Activated CD8-positive, alpha-beta memory T cell treated with anti-CD3 and anti-CD28 coated beads, Interleukin-2, amount 50 U/mL, for 48 hours (primary cell): ENCODE measurements at regions not wholly inside any gene's neighbourhood (a gene's known extent, or its start where the extent isn't known, plus 50 kb on each side); places are given as distances from the start of the nearest gene placed in this dataset.
"Not testable (repeated sequence)": the region's sequence is repeated elsewhere in the genome, so short reads cannot be mapped to it uniquely, and the experiment has no call there.

ENCODE experiments used
- DNase-seq: peaks from one replicate; pipeline ENCODE4 v3.0.0-alpha.2; 2020

- DNase-seq, result no peak
These were observed 129.7 kb upstream of the BTN3A2 start for GRCh38 chr6:26235302-26235670.

- DNase-seq, result not testable (repeated sequence)
These were observed 125.6 kb upstream of the BTN3A2 start for GRCh38 chr6:26239415-26239814.

DNA sequence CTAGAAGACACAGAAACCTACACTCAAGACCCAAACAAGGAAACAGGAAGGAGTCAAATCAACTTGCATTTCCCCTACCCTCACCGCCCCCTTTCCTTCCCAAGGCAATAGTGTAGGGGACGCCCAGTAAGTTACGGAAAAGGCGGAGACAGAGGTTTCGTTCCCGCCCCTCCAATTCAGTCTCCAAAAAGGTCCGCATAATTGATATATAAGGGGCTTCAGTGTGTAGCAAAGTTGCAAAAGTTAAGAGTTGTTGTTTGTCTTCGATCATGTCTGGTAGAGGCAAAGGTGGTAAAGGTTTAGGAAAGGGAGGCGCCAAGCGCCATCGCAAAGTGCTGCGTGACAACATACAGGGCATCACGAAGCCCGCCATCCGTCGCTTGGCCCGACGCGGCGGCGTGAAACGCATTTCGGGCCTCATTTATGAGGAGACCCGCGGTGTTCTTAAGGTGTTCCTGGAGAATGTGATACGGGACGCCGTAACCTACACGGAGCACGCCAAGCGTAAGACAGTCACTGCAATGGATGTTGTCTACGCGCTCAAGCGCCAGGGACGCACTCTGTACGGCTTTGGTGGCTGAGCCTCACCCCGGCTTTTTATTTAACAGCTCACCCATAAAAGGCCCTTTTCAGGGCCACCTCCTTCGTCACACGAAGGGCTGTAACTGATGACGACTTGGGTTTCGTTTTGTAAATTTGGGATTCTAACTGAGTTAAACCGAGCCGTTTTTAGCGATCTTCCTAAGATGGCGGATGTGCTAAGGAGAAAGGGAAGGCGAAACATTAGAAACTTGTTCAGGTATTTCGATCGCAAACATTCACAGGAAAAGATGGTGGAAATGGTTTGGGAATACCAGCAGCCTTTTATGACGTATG lies 124.6 kb upstream of the BTN3A2 start:
- peak; percentile 88 for DNase-seq

DNA sequence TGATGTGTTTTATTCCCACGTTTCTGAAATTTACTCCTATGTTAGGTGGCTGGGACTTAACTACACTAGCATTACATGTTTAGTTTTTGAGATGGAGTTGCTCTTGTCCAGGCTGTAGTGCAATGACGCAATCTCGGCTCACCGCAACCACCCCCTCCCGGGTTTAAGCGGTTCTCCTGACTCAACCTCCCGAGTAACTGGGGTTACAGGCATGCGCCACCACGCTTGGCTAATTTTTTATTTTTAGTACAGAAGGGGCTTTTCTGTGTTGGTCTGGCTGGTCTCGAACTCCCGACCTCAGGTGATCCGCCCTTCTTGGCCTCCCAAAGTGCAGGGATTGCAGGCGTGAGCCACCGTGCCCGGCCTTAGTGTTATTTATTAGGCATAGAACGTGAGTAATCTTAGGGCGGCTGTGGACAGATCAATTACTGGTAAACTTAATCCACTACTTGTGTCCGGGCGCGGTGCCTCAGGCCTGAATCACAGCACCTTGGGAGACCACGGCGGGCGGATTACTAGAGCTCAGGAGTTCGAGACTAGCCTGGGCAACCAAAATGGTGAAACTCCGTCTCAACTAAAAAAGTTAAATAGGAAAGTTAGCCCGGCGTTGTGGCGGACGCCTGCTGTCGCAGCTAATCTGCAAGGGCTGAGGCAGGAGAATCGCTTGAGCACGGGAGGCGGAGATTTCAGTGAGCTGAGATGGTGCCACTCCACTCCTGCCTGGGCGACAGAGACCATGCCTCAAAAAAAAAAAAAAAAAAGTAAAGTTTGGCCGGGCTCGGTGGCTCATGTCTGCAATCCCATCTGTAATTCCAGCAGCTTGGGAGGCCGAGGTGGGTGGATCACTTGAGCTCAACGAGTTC lies 123.7 kb upstream of the BTN3A2 start:
- peak; percentile 84 for DNase-seq

GRCh38 chr6:26243132-26243531 lies 121.9 kb upstream of the BTN3A2 start:
- no peak for DNase-seq

DNA sequence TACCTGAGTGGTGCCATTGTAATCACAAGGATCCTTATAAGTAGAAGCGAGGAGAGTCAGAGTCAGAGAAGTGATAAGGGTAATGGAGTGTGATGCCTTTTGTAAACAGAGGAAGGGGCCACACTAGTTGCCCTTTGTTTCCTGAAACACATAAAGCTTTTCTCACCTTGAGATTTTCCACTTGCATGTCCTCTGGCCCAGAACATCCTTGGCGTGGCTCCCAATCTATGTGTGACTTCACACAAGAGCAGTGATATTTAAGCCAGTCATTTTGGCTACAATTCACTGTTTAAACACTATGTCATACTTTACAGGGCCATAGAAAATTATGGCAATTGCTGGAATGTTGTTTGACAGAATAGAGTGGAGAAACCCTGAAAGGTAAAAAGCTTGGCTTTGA lies 121.2 kb upstream of the BTN3A2 start:
- DNase-seq, result no peak

DNA sequence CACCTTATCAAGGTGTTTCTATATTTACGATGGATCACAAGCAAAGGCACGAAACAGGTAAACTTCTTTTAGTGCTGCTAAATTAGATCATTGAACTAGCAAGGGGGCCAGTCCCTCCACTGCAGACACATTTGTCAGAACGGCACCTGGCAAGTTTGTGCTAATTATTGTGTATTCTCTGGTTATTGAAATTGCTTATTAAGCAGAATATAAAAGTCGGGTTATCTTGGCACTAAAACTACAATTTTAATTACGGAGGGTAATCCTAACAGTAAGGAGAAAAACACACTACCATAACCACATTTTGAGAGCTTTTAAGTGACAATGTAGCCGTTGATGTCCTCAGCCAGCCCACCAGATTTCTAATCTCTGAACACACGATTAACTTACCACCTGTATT lies 118.9 kb upstream of the BTN3A2 start:
- DNase-seq, result no peak

DNA sequence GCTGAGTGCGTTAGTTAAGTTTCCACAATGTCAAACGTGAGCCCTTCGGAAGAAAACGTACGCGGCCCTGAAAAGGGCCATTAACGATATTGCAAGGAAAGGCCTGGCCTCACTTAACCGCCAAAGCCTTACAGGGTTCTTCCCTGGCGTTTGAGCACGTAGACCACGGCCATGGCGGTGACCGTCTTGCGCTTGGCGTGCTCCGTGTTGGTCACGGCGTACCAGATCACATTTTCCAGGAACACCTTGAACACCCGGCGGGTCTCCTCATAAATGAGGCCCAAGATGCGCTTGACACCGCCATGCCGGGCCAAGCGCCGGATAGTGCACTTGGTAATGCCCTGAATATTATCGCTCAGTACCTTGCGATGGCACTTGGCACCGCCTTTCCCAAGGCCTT lies 118.4 kb upstream of the BTN3A2 start:
- DNase-seq, result no peak

GRCh38 chr6:26249707-26249956 lies 115.4 kb upstream of the BTN3A2 start:
- no peak for DNase-seq

DNA sequence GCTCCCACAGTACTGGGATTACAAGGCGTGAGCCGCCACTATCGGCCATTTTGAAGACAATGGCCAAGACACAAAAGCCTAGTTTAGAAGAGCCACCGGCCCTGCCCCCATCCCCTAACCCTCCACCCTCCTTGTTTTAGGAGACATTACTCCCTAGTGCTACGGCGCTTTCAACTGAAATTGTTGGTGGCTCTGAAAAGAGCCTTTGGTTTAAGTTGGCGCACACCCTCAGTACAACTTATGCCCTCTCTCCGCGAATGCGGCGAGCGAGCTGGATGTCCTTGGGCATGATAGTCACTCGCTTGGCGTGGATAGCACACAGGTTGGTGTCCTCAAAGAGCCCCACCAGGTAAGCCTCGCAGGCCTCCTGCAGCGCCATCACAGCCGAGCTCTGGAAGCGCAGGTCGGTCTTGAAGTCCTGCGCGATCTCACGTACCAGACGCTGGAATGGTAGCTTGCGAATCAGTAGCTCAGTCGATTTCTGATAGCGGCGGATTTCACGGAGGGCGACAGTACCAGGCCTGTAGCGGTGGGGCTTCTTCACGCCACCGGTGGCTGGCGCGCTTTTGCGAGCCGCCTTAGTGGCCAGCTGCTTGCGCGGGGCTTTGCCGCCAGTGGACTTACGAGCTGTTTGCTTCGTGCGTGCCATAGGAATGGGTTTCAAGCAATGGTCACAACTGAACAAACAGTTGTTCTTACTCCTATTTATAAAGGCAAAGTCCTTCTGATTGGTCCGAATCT lies 114.9 kb upstream of the BTN3A2 start:
- peak; percentile 87 for DNase-seq

DNA sequence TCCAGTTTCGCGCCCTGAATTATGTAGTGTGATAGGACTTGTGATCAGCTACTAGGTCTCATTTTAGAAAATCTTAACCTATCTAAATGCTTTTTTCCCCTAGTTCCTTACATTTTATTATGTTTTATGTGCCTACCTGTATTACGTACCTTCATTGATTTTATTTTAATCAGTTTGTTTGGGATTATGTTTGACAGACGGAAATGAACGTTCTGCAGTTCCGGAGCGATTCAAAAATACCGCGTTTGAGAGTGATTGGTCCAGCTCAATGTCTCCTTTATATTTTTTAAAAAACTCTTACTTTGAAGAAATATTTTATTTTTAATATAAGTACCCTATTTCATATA lies 114.3 kb upstream of the BTN3A2 start:
- DNase-seq, result no peak

DNA sequence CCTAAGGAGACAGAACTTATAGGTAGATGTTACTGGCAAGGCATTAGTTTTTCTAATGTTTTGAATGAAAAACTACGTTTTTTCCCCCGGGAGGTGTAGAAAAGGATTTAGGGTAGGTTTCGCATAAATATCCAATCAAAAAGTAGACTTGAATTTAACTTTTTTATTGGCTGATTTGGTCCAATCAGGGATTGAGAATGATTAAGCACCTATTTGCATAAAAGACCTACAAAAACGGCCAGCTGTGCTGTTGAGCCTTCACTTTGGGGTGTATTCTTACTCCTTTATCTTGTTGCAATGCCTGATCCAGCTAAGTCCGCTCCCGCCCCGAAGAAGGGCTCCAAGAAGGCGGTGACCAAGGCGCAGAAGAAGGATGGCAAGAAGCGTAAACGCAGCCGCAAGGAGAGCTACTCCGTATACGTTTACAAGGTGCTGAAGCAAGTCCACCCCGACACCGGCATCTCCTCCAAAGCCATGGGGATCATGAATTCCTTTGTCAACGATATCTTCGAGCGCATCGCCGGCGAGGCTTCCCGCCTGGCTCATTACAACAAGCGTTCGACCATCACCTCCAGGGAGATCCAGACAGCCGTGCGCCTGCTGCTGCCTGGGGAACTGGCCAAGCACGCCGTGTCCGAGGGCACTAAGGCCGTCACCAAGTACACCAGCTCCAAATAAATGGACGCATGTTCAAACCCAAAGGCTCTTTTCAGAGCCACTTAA lies 113.5 kb upstream of the BTN3A2 start:
- peak; percentile 84 for DNase-seq

DNA sequence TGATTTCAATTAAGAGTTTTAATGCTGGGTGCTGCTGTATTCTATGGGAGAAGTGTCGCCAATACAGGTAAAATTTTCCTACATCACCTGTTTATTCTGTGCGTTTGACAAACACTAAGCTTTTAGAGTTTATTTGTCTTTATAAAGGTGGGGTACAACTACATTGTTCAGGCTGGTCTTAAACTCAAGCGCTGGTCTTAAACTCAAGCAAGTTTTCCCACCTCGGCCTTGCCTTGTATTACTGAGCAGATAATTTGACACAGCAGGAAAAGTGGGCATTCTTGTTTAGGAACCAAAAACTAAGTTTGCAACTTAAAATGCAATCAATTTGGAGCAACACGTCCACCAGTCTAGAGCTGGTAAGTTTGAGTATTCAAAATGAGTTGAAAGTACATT lies 112.9 kb upstream of the BTN3A2 start:
- DNase-seq, result no peak

DNA sequence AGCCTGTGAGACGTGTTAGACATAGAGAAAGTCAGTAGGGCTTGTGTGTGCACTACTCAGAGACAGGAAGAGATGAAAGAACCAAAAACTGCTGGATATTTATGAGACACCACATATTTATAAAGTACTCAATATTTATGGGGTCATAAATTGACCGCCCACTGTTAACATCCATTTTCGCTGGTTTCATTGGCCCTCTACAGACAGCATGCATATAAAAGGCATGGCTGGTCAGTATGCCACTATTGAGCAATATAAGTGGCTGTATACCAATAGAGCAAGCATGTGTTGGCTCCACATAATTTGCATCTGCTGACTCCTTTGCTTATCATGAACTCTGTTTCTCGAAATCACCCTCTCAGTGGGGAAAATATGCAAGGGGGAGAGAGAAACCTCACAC lies 110.3 kb upstream of the BTN3A2 start:
- no peak for DNase-seq

DNA sequence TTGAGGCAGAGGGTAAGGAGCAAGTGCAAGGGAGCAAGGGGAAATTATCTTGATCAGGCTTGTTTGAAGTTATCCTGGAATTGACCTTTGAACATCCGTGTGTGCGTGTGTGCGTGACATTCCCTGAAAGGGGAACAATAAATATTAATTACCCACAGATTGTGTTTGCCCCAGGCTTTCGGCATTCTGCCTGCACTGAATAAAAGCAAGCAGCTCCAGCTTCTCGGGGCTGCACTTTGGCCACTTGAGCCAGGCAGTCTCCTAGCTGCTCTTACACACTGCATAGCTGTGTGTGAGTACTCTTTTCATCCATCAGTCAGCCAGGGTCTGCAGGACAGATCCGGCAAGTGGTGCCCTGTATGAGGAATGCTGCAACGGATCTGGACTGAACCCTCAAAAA lies 107.7 kb upstream of the BTN3A2 start:
- no peak for DNase-seq

DNA sequence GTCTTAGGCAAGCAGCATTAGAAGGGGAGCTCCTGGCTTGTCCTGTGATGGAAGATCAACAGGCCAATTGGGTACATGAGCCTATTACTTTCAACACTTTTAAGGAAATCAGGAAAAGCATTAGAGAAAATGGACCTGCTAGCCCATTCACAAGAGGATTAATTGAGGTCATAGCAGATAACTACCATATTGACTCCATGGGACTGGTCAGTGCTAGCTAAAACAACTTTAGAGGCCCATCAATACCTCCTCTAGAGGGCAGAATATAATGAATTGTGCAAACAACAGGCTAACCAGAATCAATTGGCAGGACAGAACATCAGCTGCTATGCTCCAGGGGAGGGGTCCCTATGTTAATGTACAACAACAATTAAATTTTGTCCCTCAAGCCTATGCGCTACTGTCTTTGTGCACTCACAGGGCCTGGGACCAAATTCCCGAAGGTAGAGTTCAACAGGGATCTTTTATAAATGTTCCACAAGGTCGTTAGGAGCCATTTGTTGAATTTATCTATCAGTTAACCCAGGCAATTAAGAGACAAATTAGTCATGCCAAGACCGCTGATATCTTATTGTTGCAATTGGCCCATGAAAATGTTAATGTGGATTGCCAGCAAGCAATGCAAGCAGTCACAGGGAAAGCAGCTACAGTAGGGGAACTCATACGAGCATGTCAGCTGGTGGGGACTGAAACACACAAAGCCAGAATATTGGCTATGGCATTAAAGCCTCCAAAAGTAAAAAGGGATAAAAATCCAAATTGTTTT lies 106.6 kb upstream of the BTN3A2 start:
- DNase-seq, result no peak

DNA sequence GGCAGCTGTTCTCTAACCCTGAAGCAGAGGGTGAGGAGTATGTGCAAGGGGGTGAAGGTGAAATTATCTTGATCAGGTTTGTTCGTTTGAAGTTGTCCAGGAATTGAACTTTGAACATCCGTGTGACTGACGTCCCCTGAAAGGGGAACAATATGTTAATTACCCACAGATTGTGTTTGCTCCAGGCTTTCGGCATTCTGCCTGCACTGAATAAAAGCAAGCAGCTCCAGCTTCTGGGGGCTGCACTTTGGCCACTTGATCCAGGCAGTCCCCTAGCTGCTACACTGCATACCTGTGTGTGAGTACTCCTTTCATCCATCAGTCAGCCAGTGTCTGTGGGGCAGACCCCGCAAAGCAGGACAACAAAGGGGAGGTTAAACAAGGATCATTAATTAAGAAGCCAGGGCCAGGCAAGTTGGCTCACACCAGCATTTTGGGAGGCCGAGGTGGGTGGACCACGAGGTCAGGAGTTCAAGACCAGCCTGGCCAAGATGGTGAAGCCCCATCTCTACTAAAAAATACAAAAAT lies 104.8 kb upstream of the BTN3A2 start:
- DNase-seq, result no peak

- no peak for DNase-seq
These were observed 104.1 kb upstream of the BTN3A2 start for GRCh38 chr6:26260725-26261490.

- DNase-seq, result no peak
These were observed 100.5 kb upstream of the BTN3A2 start for GRCh38 chr6:26264547-26264946.

DNA sequence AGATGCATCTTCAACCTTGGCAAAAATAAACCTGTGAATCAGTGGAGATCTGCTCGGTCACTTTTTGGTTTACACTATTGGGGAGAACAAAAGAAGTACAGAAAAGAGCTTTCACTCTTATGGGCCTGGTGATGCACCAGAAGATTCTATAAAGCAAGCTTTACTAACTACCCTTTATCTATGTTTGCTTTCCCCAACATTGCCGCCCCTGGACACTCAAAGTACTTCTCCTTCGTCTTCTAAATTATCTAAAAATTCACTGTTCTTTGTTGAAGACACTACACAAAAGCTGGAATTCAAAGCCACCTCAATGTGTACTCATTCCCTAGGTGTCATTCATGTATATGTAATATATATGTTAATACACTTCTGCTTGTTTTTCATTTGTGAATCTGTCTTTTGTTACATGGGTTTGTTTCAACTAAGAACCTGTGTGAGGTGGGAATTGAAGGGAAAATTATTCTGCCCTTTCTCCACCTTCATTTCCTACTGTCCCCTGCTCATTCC lies 97.9 kb upstream of the BTN3A2 start:
- DNase-seq, result no peak
